ENCODE measurements at regions not wholly inside any gene's neighbourhood (a gene's known extent, or its start where the extent isn't known, plus 50 kb on each side); places are given as distances from the start of the nearest gene placed in this dataset.

GRCh38 chr1:178576841-178577240, 63.9 kb downstream of the TEX35 start:
- Histone ChIP-seq H4K20me1 (replicated peaks in 1 of 2; ENCODE audit: control insufficient read depth in 1 of 2, insufficient read depth in 2 of 2, low read length in 2 of 2) (no peaks in the 10 kb centered on the region), H2AFZ (ENCODE audit: low read length) (no peak overlapping the region), H3K27ac (ENCODE audit: low read depth, low read length) (no peak overlapping the region), H2BK120ac (replicated peaks; ENCODE audit: low read depth, low read length) (no peak overlapping the region), H3K79me1 (ENCODE audit: low read depth, low read length) (no peaks in the 10 kb centered on the region), H2AK5ac (ENCODE audit: low read depth, low read length) (no peak overlapping the region), H2BK20ac (ENCODE audit: low read length) (no peak overlapping the region), H3K4ac (replicated peaks; ENCODE audit: insufficient read length, low read depth, low read length) (no peak overlapping the region), H2BK15ac (ENCODE audit: low read length) (no peak overlapping the region), H3K18ac (ENCODE audit: extremely low read depth, low read length) (no peak overlapping the region), H3K23ac (ENCODE audit: insufficient read length) (no peak overlapping the region), H3K27me3 (replicated peaks in 1 of 4; ENCODE audit: control insufficient read depth in 3 of 4, extremely low read depth in 1 of 4, insufficient read depth in 3 of 4, low read length in 3 of 4) (no peaks in the 10 kb centered on the region), H4K8ac (ENCODE audit: extremely low read depth, insufficient read depth, low read length) (no peak overlapping the region), H3K4me2 (ENCODE audit: insufficient read depth in 1 of 2, low read depth in 2 of 2, low read length in 2 of 2) (no peak overlapping the region), H3K23me2 (ENCODE audit: low read depth, low read length) (no peaks in the 10 kb centered on the region), H3K4me3 (ENCODE audit: extremely low read depth in 1 of 4, insufficient read depth in 2 of 4, low read depth in 3 of 4, low read length in 4 of 4) (no peak overlapping the region), H3K14ac (ENCODE audit: insufficient read length) (no peak overlapping the region), H3K79me2 (ENCODE audit: control insufficient read depth in 1 of 2, insufficient read depth in 2 of 2, low read length in 2 of 2) (no peaks in the 10 kb centered on the region), H3K9me3 (ENCODE audit: insufficient read depth in 2 of 2, low read depth in 1 of 2, low read length in 1 of 2) (no peaks in the 10 kb centered on the region), H3K56ac (replicated peaks; ENCODE audit: insufficient read length, low read depth, low read length) (no peak overlapping the region), H2BK5ac (ENCODE audit: low read depth, low read length) (no peak overlapping the region), H4K91ac (replicated peaks; ENCODE audit: insufficient read length, low read length) (no peak overlapping the region), H3K36me3 (ENCODE audit: control insufficient read depth in 2 of 4, insufficient read depth in 4 of 4, low read length in 3 of 4) (no peaks in the 10 kb centered on the region), H3K4me1 (replicated peaks in 1 of 4; ENCODE audit: control insufficient read depth in 3 of 4, insufficient read depth in 4 of 4, low read length in 3 of 4) (peaks cover 7 to 16% (median 14%) of the 10 kb centered on the region in 4 experiments), H2BK12ac (ENCODE audit: low read depth, low read length) (no peak overlapping the region), H3K9ac (replicated peaks in 1 of 4; ENCODE audit: extremely low read depth in 1 of 4, low read depth in 3 of 4, low read length in 3 of 4) (no peak overlapping the region), H4K5ac (ENCODE audit: insufficient read length, low read depth, low read length) (no peak overlapping the region)
- ChIA-PET CTCF (ENCODE audit: partially characterized antibody) (interaction anchor here (0.9 to 3.3 kb wide), 4 partner anchors 10 to 426 kb away, joined by 3 to 13 read pairs (median 4); no protein-coding TSS in a partner anchor), POLR2A (ENCODE audit: partially characterized antibody) (no interaction called here)
- no peak for FAIRE-seq
- 89% methylated on average over 6 of the region's 6 CpGs; no CpG with 5 or more reads in 1 of the 2 experiments for WGBS, 2 experiments (ENCODE audit: extremely low coverage in 1 of 2, insufficient coverage in 1 of 2, insufficient read length in 1 of 2, insufficient replicate concordance in 2 of 2, low coverage in 1 of 2, low lambda C conversion rate in 2 of 2, missing lambda C conversion rate in 1 of 2)
- no peak for TF ChIP-seq ZNF274 (IDR thresholded peaks at IDR 0.05; ENCODE audit: borderline replicate concordance, extremely low read depth, low read length)
- TF ChIP-seq NANOG (IDR thresholded peaks at IDR 0.05; ENCODE audit: insufficient read depth, low read depth, low read length, poor library complexity, severe bottlenecking) = no peak
- no peak for TF ChIP-seq CEBPB (IDR thresholded peaks at IDR 0.05; ENCODE audit: low read depth, low read length)
- TF ChIP-seq BACH1 (IDR thresholded peaks at IDR 0.05; ENCODE audit: low read length) = no peak
- no peak for TF ChIP-seq CTBP2 (IDR thresholded peaks at IDR 0.05; ENCODE audit: borderline replicate concordance, insufficient read depth, insufficient read length, low read length)
- no peak for TF ChIP-seq EZH2 (IDR thresholded peaks at IDR 0.05; ENCODE audit: low read depth, low read length, severe bottlenecking)
- no peak for TF ChIP-seq SUZ12 (IDR thresholded peaks at IDR 0.05; ENCODE audit: low read length)
- TF ChIP-seq POLR2AphosphoS5 (IDR thresholded peaks at IDR 0.05; ENCODE audit: low read depth, low read length) = no peak
- TF ChIP-seq CREB1 (IDR thresholded peaks at IDR 0.05) = no peak
- no peak for TF ChIP-seq SIRT6 (IDR thresholded peaks at IDR 0.05; ENCODE audit: low read length)
- TF ChIP-seq TAF7 (optimal IDR thresholded peaks at IDR 0.05; ENCODE audit: borderline replicate concordance, low read depth, low read length) = no peak
- TF ChIP-seq POU5F1 (IDR thresholded peaks at IDR 0.05; ENCODE audit: low read depth, low read length) = no peak
- DNase-seq (ENCODE audit: low read depth in 1 of 2, low spot score in 2 of 2) = no peak
